ENCODE measurements at regions not wholly inside any gene's neighbourhood (a gene's known extent, or its start where the extent isn't known, plus 50 kb on each side); places are given as distances from the start of the nearest gene placed in this dataset.

GRCh38 chr6:27777614-27778355, 134.4 kb downstream of the OR2B2 start:
- Histone ChIP-seq H3K27me3 (ENCODE audit: control insufficient read depth, insufficient read depth, low read length, poor library complexity, severe bottlenecking) (no peaks in the 10 kb centered on the region), H3K9ac (ENCODE audit: extremely low read depth, low read length, poor library complexity, severe bottlenecking) (peak overlapping the region; percentile 29), H3K4me3 (ENCODE audit: low read length) (peak overlapping the region; percentile 75), H3K36me3 (ENCODE audit: control insufficient read depth, insufficient read depth, low read length) (no peaks in the 10 kb centered on the region), H3K27ac (ENCODE audit: low read depth, low read length) (no peak overlapping the region), H3K4me1 (ENCODE audit: control insufficient read depth, insufficient read depth, low read length) (no peaks in the 10 kb centered on the region), H3K9me3 (ENCODE audit: control insufficient read depth, low read length) (peaks cover 25% of the 10 kb centered on the region)
- 40 to 60% methylated on average over 4 to 11 of the region's 11 CpGs for WGBS, 2 experiments (ENCODE audit: insufficient coverage in 1 of 2, insufficient read length in 1 of 2)
- Mint-ChIP-seq H3K36me3 (ENCODE audit: low read depth) (peaks cover 6% of the 10 kb centered on the region), H3K4me3 (peak overlapping the region; percentile 48), H3K9me3 (peaks cover 35% of the 10 kb centered on the region), H3K4me1 (peaks cover 10% of the 10 kb centered on the region), H3K27ac (peak overlapping the region; percentile 81), H3K27me3 (ENCODE audit: insufficient read depth) (peaks cover 27% of the 10 kb centered on the region)
- TF ChIP-seq CTCF (conservative IDR thresholded peaks at IDR 0.05): no peak
- DNase-seq: peak; percentile 83

- Histone ChIP-seq H3K4me1 (ENCODE audit: control insufficient read depth, insufficient read depth, low read length) (no peaks in the 10 kb centered on the region), H3K4me3 (ENCODE audit: low read length) (peak overlapping the region; percentile 75), H3K27me3 (ENCODE audit: control insufficient read depth, insufficient read depth, low read length, poor library complexity, severe bottlenecking) (no peaks in the 10 kb centered on the region), H3K9me3 (ENCODE audit: control insufficient read depth, low read length) (peaks cover 25% of the 10 kb centered on the region), H3K36me3 (ENCODE audit: control insufficient read depth, insufficient read depth, low read length) (no peaks in the 10 kb centered on the region), H3K27ac (ENCODE audit: low read depth, low read length) (no peak overlapping the region), H3K9ac (ENCODE audit: extremely low read depth, low read length, poor library complexity, severe bottlenecking) (peak overlapping the region; percentile 29)
- WGBS, 2 experiments (ENCODE audit: insufficient coverage in 1 of 2, insufficient read length in 1 of 2): 62 to 83% methylated on average over 10 of the region's 10 CpGs
- peak; percentile 55 for DNase-seq
- peaks cover 21% of the 10 kb centered on the region for H3K27me3 Mint-ChIP-seq (ENCODE audit: insufficient read depth)
- peaks cover 14% of the 10 kb centered on the region for H3K4me1 Mint-ChIP-seq
- H3K27ac Mint-ChIP-seq: peak overlapping the region; percentile 81
- H3K9me3 Mint-ChIP-seq: peaks cover 35% of the 10 kb centered on the region
- peak overlapping the region; percentile 48 for H3K4me3 Mint-ChIP-seq
- peaks cover 6% of the 10 kb centered on the region for H3K36me3 Mint-ChIP-seq (ENCODE audit: low read depth)
- TF ChIP-seq CTCF (conservative IDR thresholded peaks at IDR 0.05): no peak
Observed at GRCh38 chr6:27777126-27777525, 135.1 kb downstream of the OR2B2 start.

GRCh38 chr6:27776504-27776903, 135.7 kb downstream of the OR2B2 start:
- H3K4me3 Mint-ChIP-seq: peak overlapping the region; percentile 48
- TF ChIP-seq CTCF (conservative IDR thresholded peaks at IDR 0.05): no peak
- peaks cover 6% of the 10 kb centered on the region for H3K36me3 Mint-ChIP-seq (ENCODE audit: low read depth)
- no peak overlapping the region for H3K27ac Mint-ChIP-seq
- peak; percentile 25 for DNase-seq
- peaks cover 25% of the 10 kb centered on the region for H3K9me3 ChIP-seq (ENCODE audit: control insufficient read depth, low read length)
- peaks cover 18% of the 10 kb centered on the region for H3K4me1 Mint-ChIP-seq
- H3K27me3 ChIP-seq (ENCODE audit: control insufficient read depth, insufficient read depth, low read length, poor library complexity, severe bottlenecking): no peaks in the 10 kb centered on the region
- H3K4me1 ChIP-seq (ENCODE audit: control insufficient read depth, insufficient read depth, low read length): peaks cover 4% of the 10 kb centered on the region
- H3K9me3 Mint-ChIP-seq: peaks cover 35% of the 10 kb centered on the region
- 93 to 100% methylated on average over 2 to 4 of the region's 4 CpGs for WGBS, 2 experiments (ENCODE audit: insufficient coverage in 1 of 2, insufficient read length in 1 of 2)
- no peaks in the 10 kb centered on the region for H3K36me3 ChIP-seq (ENCODE audit: control insufficient read depth, insufficient read depth, low read length)
- H3K27me3 Mint-ChIP-seq (ENCODE audit: insufficient read depth): peaks cover 20% of the 10 kb centered on the region
- H3K4me3 ChIP-seq (ENCODE audit: low read length): peak overlapping the region; percentile 75
- no peak overlapping the region for H3K27ac ChIP-seq (ENCODE audit: low read depth, low read length)
- H3K9ac ChIP-seq (ENCODE audit: extremely low read depth, low read length, poor library complexity, severe bottlenecking): no peak overlapping the region

All from endodermal cell (in vitro differentiated cells).